Tibial nerve (tissue), 4 donors: ENCODE measurements at regions not wholly inside any gene's neighbourhood (a gene's known extent, or its start where the extent isn't known, plus 50 kb on each side); places are given as distances from the start of the nearest gene placed in this dataset.

Source experiments
- EP300 ChIP-seq, 2 donors: sonication (generic); formaldehyde crosslinking; IDR thresholded peaks; one replicate each; pipeline ENCODE4 v1.6.1; 2017; ENCODE audit warnings: antibody characterized with exemption in 2 of 2, mild to moderate bottlenecking in 1 of 2
- POLR2A ChIP-seq, 2 donors: fragments of 450-650 bp; IDR thresholded peaks; one replicate each; pipeline ENCODE4 v1.6.1; 2017; ENCODE audit warnings: antibody characterized with exemption in 2 of 2, mild to moderate bottlenecking in 2 of 2, moderate library complexity in 2 of 2
- TF ChIP-seq, protein P1 (sequence below), 5 experiments: fragments of 200-600 bp in 3 of 5; fragments of 450-650 bp in 2 of 5; sonication (generic) in 3 of 5; IDR thresholded peaks; one replicate each; pipeline ENCODE4 v1.5.1; 2016 to 2019; ENCODE audit warnings: antibody characterized with exemption in 5 of 5, mild to moderate bottlenecking in 3 of 5, moderate library complexity in 2 of 5

DNA sequence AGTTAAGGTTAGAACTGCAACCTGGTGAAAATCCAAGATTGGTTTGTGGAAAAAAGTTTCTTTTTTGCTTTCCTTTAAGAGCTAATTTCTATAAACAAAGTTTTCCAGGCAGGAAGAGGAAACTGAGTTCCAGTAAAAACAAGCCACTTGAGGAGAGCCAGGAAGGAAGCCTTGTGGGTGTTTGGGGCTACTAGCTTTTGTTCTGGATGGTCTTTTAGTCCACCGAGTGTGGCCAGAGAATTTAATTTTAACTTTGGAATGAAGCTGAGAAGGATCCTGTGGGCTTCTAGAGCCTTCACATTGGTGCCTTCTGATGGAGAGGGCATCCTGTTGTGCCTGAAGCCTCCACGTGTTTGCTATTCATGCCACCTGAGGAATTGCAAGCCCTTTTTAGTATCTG is 327.9 kb downstream of the C12orf75 start:
- TF ChIP-seq, protein P1, sequence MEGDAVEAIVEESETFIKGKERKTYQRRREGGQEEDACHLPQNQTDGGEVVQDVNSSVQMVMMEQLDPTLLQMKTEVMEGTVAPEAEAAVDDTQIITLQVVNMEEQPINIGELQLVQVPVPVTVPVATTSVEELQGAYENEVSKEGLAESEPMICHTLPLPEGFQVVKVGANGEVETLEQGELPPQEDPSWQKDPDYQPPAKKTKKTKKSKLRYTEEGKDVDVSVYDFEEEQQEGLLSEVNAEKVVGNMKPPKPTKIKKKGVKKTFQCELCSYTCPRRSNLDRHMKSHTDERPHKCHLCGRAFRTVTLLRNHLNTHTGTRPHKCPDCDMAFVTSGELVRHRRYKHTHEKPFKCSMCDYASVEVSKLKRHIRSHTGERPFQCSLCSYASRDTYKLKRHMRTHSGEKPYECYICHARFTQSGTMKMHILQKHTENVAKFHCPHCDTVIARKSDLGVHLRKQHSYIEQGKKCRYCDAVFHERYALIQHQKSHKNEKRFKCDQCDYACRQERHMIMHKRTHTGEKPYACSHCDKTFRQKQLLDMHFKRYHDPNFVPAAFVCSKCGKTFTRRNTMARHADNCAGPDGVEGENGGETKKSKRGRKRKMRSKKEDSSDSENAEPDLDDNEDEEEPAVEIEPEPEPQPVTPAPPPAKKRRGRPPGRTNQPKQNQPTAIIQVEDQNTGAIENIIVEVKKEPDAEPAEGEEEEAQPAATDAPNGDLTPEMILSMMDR (IDR thresholded peaks at IDR 0.05), result no peak
- TF ChIP-seq EP300 (IDR thresholded peaks at IDR 0.05) (peak in 1 of 2 donors; percentile 36), POLR2A (IDR thresholded peaks at IDR 0.05) (no peak)
